ENCODE measurements at regions not wholly inside any gene's neighbourhood (a gene's known extent, or its start where the extent isn't known, plus 50 kb on each side); places are given as distances from the start of the nearest gene placed in this dataset.

- BruUV-seq (replicated peaks) = no TSS peak
- POLR2A ChIA-PET = no interaction called here
Measured at GRCh38 chr6:43963203-43963602, 164.0 kb downstream of the MRPL14 start.

More at GRCh38 chr6:43963203-43963602, 164.0 kb downstream of the MRPL14 start:
- Histone ChIP-seq H4K20me1 (ENCODE audit: control insufficient read depth, insufficient read depth) (no peaks in the 10 kb centered on the region), H3K4me2 (ENCODE audit: control insufficient read depth, insufficient read depth) (no peak overlapping the region), H3K79me2 (ENCODE audit: control insufficient read depth, insufficient read depth, low read length) (no peaks in the 10 kb centered on the region), H3K4me3 (no peak overlapping the region), H3K27ac (ENCODE audit: control insufficient read depth, insufficient read depth) (no peak overlapping the region), H3K9ac (ENCODE audit: control insufficient read depth, insufficient read depth, low read length) (no peak overlapping the region), H3K9me3 (replicated peaks; ENCODE audit: control insufficient read depth, insufficient read depth, low read length) (no peaks in the 10 kb centered on the region), H2AFZ (ENCODE audit: control insufficient read depth, low read depth, low read length) (no peak overlapping the region), H3K4me1 (ENCODE audit: control insufficient read depth, insufficient read depth, low read length) (no peaks in the 10 kb centered on the region), H3K27me3 (replicated peaks in 1 of 2; ENCODE audit: control insufficient read depth in 2 of 2, insufficient read depth in 2 of 2, low read length in 1 of 2) (no peaks in the 10 kb centered on the region; a peak in 1 of 4 replicates), H3K36me3 (ENCODE audit: control insufficient read depth in 2 of 2, insufficient read depth in 2 of 2, low read length in 1 of 2) (no peaks in the 10 kb centered on the region)
- ChIA-PET CTCF (no interaction called here), RAD21 (ENCODE audit: unreplicated experiment) (no interaction called here), SMC1A (ENCODE audit: uncharacterized antibody, unreplicated experiment) (no interaction called here)
- no peak for FAIRE-seq
- TF ChIP-seq HDGF (IDR thresholded peaks at IDR 0.05) = no peak
- TF ChIP-seq ZBED1 (IDR thresholded peaks at IDR 0.05; ENCODE audit: borderline replicate concordance) = no peak
- TF ChIP-seq ZNF592 (IDR thresholded peaks at IDR 0.05) = no peak
- TF ChIP-seq BACH1 (IDR thresholded peaks at IDR 0.05; ENCODE audit: borderline replicate concordance) = no peak
- TF ChIP-seq NFYA (IDR thresholded peaks at IDR 0.05; ENCODE audit: borderline replicate concordance, low read depth, low read length) = no peak
- intact Hi-C loops (cut with micrococcal nuclease; ENCODE audit: unreplicated experiment) = no loop called here
- ATAC-seq = no peak
- WGBS (ENCODE audit: insufficient coverage, insufficient replicate concordance, low lambda C conversion rate, missing lambda C conversion rate) = 100% methylated on average over 1 of the region's 1 CpG
- no peak for DNase-seq (ENCODE audit: low read depth, low spot score)
- in situ Hi-C loops (cut with MboI) = no loop called here
